Neural progenitor cell (in vitro differentiated cells): ENCODE measurements at regions not wholly inside any gene's neighbourhood (a gene's known extent, or its start where the extent isn't known, plus 50 kb on each side); places are given as distances from the start of the nearest gene placed in this dataset.

ENCODE experiments used
- DNase-seq: peaks from one replicate; pipeline ENCODE4 v3.0.0-alpha.2; 2016; ENCODE audit warnings: low spot score
- H2AFZ ChIP-seq: fragments of 200-600 bp; sonication (generic); replicated peaks from 2 replicates; pipeline ENCODE4 v1.6.1; 2016; ENCODE audit warnings: antibody characterized with exemption
- H3F3A ChIP-seq: fragments of 200-600 bp; sonication (generic); 2 replicates; pipeline ENCODE4 v1.6.1; 2016; ENCODE audit warnings: antibody characterized with exemption, low read depth
- H3K27ac ChIP-seq: fragments of 200-600 bp; sonication (generic); 2 replicates; pipeline ENCODE4 v1.5.1; 2016; ENCODE audit warnings: mild to moderate bottlenecking
- H3K27me3 ChIP-seq: fragments of 200-600 bp; sonication (generic); 2 replicates; pipeline ENCODE4 v1.6.1; 2016; ENCODE audit warnings: mild to moderate bottlenecking, moderate library complexity
- H3K36me3 ChIP-seq: fragments of 200-600 bp; sonication (generic); 2 replicates; pipeline ENCODE4 v1.5.1; 2016
- H3K4me1 ChIP-seq: fragments of 200-600 bp; sonication (generic); 2 replicates; pipeline ENCODE4 v1.6.1; 2016; ENCODE audit warnings: mixed run types
- H3K4me2 ChIP-seq: fragments of 200-600 bp; sonication (generic); 2 replicates; pipeline ENCODE4 v1.6.1; 2016
- H3K4me3 ChIP-seq: fragments of 200-600 bp; sonication (generic); 2 replicates; pipeline ENCODE4 v1.5.1; 2016
- H3K79me2 ChIP-seq: fragments of 200-600 bp; sonication (generic); 2 replicates; pipeline ENCODE4 v1.6.1; 2016; ENCODE audit warnings: low read depth
- H3K9ac ChIP-seq: fragments of 200-600 bp; sonication (generic); 2 replicates; pipeline ENCODE4 v1.6.1; 2016
- H3K9me3 ChIP-seq: fragments of 200-600 bp; sonication (generic); 2 replicates; pipeline ENCODE4 v1.5.1; 2016; ENCODE audit warnings: low read depth
- H4K20me1 ChIP-seq: fragments of 200-600 bp; sonication (generic); 2 replicates; pipeline ENCODE4 v1.6.1; 2016; ENCODE audit warnings: low read depth
- H3K27ac Mint-ChIP-seq: 3 replicates; pipeline ENCODE4 v1.8.0; 2021; ENCODE audit warnings: mixed read lengths
- H3K27me3 Mint-ChIP-seq: 2 replicates; pipeline ENCODE4 v1.8.0; 2022; ENCODE audit warnings: low read depth, mild to moderate bottlenecking, inconsistent platforms, moderate library complexity, mixed read lengths; ENCODE audit not compliant: insufficient read depth
- H3K36me3 Mint-ChIP-seq: 3 replicates; pipeline ENCODE4 v1.8.0; 2021; ENCODE audit warnings: mixed read lengths
- H3K4me1 Mint-ChIP-seq: 3 replicates; pipeline ENCODE4 v1.8.0; 2021; ENCODE audit warnings: mixed read lengths
- H3K4me3 Mint-ChIP-seq: 3 replicates; pipeline ENCODE4 v1.8.0; 2021; ENCODE audit warnings: mild to moderate bottlenecking, moderate library complexity, mixed read lengths
- H3K9me3 Mint-ChIP-seq: 3 replicates; pipeline ENCODE4 v1.8.0; 2020; ENCODE audit warnings: mixed read lengths
- CTCF ChIP-seq: fragments of 200-600 bp; sonication (generic); IDR thresholded peaks from 2 replicates; pipeline ENCODE4 v1.5.1; 2017; ENCODE audit warnings: antibody characterized with exemption, mild to moderate bottlenecking
- EZH2 ChIP-seq: fragments of 200-600 bp; sonication (generic); IDR thresholded peaks from 2 replicates; pipeline ENCODE4 v1.6.1; 2017; ENCODE audit warnings: antibody characterized with exemption, mild to moderate bottlenecking, moderate library complexity
- EZH2phosphoT487 ChIP-seq: fragments of 200-600 bp; sonication (generic); IDR thresholded peaks from 2 replicates; pipeline ENCODE4 v1.6.1; 2017; ENCODE audit warnings: antibody characterized with exemption

- H3K4me1 Mint-ChIP-seq = peaks cover 14% of the 10 kb centered on the region
These were observed 216.4 kb downstream of the GPAM start for GRCh38 chr10:111967116-111967515.

GRCh38 chr10:111967547-111967946 lies 216.0 kb downstream of the GPAM start:
- Histone ChIP-seq H3F3A (no peaks in the 10 kb centered on the region), H3K4me3 (no peak overlapping the region), H3K4me1 (no peaks in the 10 kb centered on the region), H3K79me2 (no peaks in the 10 kb centered on the region), H3K27ac (no peak overlapping the region), H4K20me1 (no peaks in the 10 kb centered on the region), H3K9me3 (no peaks in the 10 kb centered on the region), H3K4me2 (no peak overlapping the region), H2AFZ (no peak overlapping the region), H3K27me3 (no peaks in the 10 kb centered on the region), H3K36me3 (no peaks in the 10 kb centered on the region), H3K9ac (no peak overlapping the region)
- TF ChIP-seq EZH2 (no peak), CTCF (no peak), EZH2phosphoT487 (no peak)
- Mint-ChIP-seq H3K9me3 (peaks cover 5% of the 10 kb centered on the region), H3K4me3 (no peak overlapping the region), H3K27ac (no peak overlapping the region), H3K27me3 (no peaks in the 10 kb centered on the region), H3K36me3 (no peaks in the 10 kb centered on the region), H3K4me1 (peaks cover 14% of the 10 kb centered on the region)
- no peak for DNase-seq

More at GRCh38 chr10:111967116-111967515, 216.4 kb downstream of the GPAM start:
- H3F3A ChIP-seq = no peaks in the 10 kb centered on the region
- no peak overlapping the region for H2AFZ ChIP-seq
- no peaks in the 10 kb centered on the region for H3K4me1 ChIP-seq
- H3K4me3 ChIP-seq = no peak overlapping the region
- no peaks in the 10 kb centered on the region for H4K20me1 ChIP-seq
- no peak overlapping the region for H3K9ac ChIP-seq
- no peak overlapping the region for H3K27ac ChIP-seq
- H3K4me3 Mint-ChIP-seq = no peak overlapping the region
- peaks cover 5% of the 10 kb centered on the region for H3K9me3 Mint-ChIP-seq
- TF ChIP-seq CTCF (no peak), EZH2 (no peak), EZH2phosphoT487 (no peak)
- H3K36me3 Mint-ChIP-seq = no peaks in the 10 kb centered on the region
- no peaks in the 10 kb centered on the region for H3K27me3 ChIP-seq
- H3K9me3 ChIP-seq = no peaks in the 10 kb centered on the region
- no peak overlapping the region for H3K27ac Mint-ChIP-seq
- no peaks in the 10 kb centered on the region for H3K36me3 ChIP-seq
- no peak overlapping the region for H3K4me2 ChIP-seq
- no peaks in the 10 kb centered on the region for H3K79me2 ChIP-seq
- H3K27me3 Mint-ChIP-seq = no peaks in the 10 kb centered on the region
- no peak for DNase-seq

- DNase-seq = no peak
- no peaks in the 10 kb centered on the region for H3K36me3 Mint-ChIP-seq
- H3K4me2 ChIP-seq = no peak overlapping the region
- H2AFZ ChIP-seq = no peak overlapping the region
- peaks cover 5% of the 10 kb centered on the region for H3K9me3 Mint-ChIP-seq
- H3K27me3 ChIP-seq = no peaks in the 10 kb centered on the region
- no peaks in the 10 kb centered on the region for H3F3A ChIP-seq
- H4K20me1 ChIP-seq = no peaks in the 10 kb centered on the region
- no peak overlapping the region for H3K4me3 ChIP-seq
- no peaks in the 10 kb centered on the region for H3K79me2 ChIP-seq
- TF ChIP-seq EZH2phosphoT487 (no peak), CTCF (no peak)
- no peaks in the 10 kb centered on the region for H3K27me3 Mint-ChIP-seq
- no peaks in the 10 kb centered on the region for H3K36me3 ChIP-seq
- H3K27ac ChIP-seq = no peak overlapping the region
- H3K27ac Mint-ChIP-seq = no peak overlapping the region
- no peak overlapping the region for H3K4me3 Mint-ChIP-seq
- peaks cover 14% of the 10 kb centered on the region for H3K4me1 Mint-ChIP-seq
- H3K4me1 ChIP-seq = no peaks in the 10 kb centered on the region
- no peaks in the 10 kb centered on the region for H3K9me3 ChIP-seq
- no peak overlapping the region for H3K9ac ChIP-seq
These were observed 214.9 kb downstream of the GPAM start for GRCh38 chr10:111968647-111969046.
